ENCODE measurements at regions not wholly inside any gene's neighbourhood (a gene's known extent, or its start where the extent isn't known, plus 50 kb on each side); places are given as distances from the start of the nearest gene placed in this dataset.

- H3K36me3 ChIP-seq (ENCODE audit: insufficient read depth, low read length), result no peaks in the 10 kb centered on the region
- no peaks in the 10 kb centered on the region for H3F3A ChIP-seq (ENCODE audit: insufficient read depth, low read length, poor library complexity, severe bottlenecking)
- no peaks in the 10 kb centered on the region for H3K9me3 ChIP-seq (ENCODE audit: low read length)
- peaks cover 20% of the 10 kb centered on the region for H3K27me3 ChIP-seq (ENCODE audit: insufficient read depth, low read depth, low read length)
- H3K4me3 ChIP-seq (ENCODE audit: low read length), result no peak overlapping the region
- no peaks in the 10 kb centered on the region for H4K20me1 ChIP-seq (ENCODE audit: insufficient read depth)
- H3K9me2 ChIP-seq (ENCODE audit: insufficient read depth, low read length), result no peaks in the 10 kb centered on the region
- no peak overlapping the region for H2AFZ ChIP-seq (ENCODE audit: low read depth, low read length)
- no peak overlapping the region for H3K9ac ChIP-seq (ENCODE audit: low read length)
- H3K4me2 ChIP-seq (ENCODE audit: low read length), result no peak overlapping the region
- TF ChIP-seq CTCF (IDR thresholded peaks at IDR 0.05; ENCODE audit: poor library complexity, severe bottlenecking) (no peak), REST (IDR thresholded peaks at IDR 0.05; ENCODE audit: borderline replicate concordance) (no peak)
- H3K27ac ChIP-seq (ENCODE audit: low read length), result no peak overlapping the region
- no peaks in the 10 kb centered on the region for H3K79me2 ChIP-seq (replicated peaks; ENCODE audit: insufficient read depth, low read length)
Measured at GRCh38 chr22:22187299-22187698, 57.3 kb upstream of the VPREB1 start.

GRCh38 chr22:22185844-22186499, 58.6 kb upstream of the VPREB1 start:
- Histone ChIP-seq H3K4me2 (ENCODE audit: low read length) (no peak overlapping the region), H3K27ac (ENCODE audit: low read length) (no peak overlapping the region), H3K4me3 (ENCODE audit: low read length) (no peak overlapping the region), H3F3A (ENCODE audit: insufficient read depth, low read length, poor library complexity, severe bottlenecking) (no peaks in the 10 kb centered on the region), H3K79me2 (replicated peaks; ENCODE audit: insufficient read depth, low read length) (no peaks in the 10 kb centered on the region), H3K9me3 (ENCODE audit: low read length) (no peaks in the 10 kb centered on the region), H3K9me2 (ENCODE audit: insufficient read depth, low read length) (no peaks in the 10 kb centered on the region), H3K36me3 (ENCODE audit: insufficient read depth, low read length) (no peaks in the 10 kb centered on the region), H4K20me1 (ENCODE audit: insufficient read depth) (no peaks in the 10 kb centered on the region), H3K27me3 (ENCODE audit: insufficient read depth, low read depth, low read length) (peaks cover 28% of the 10 kb centered on the region), H2AFZ (ENCODE audit: low read depth, low read length) (no peak overlapping the region), H3K9ac (ENCODE audit: low read length) (no peak overlapping the region)
- no peak for TF ChIP-seq SMC3 (conservative IDR thresholded peaks at IDR 0.05; ENCODE audit: poor library complexity)
- no peak for TF ChIP-seq RAD21 (conservative IDR thresholded peaks at IDR 0.05)
- TF ChIP-seq REST (IDR thresholded peaks at IDR 0.05; ENCODE audit: borderline replicate concordance), result no peak
- TF ChIP-seq CTCF (IDR thresholded peaks at IDR 0.05; ENCODE audit: poor library complexity, severe bottlenecking), result no peak
- TF ChIP-seq EZH2 (IDR thresholded peaks at IDR 0.05; ENCODE audit: borderline replicate concordance, insufficient read depth, low read length, poor library complexity, severe bottlenecking), result no peak
